Ishikawa (cell line): ENCODE measurements at regions not wholly inside any gene's neighbourhood (a gene's known extent, or its start where the extent isn't known, plus 50 kb on each side); places are given as distances from the start of the nearest gene placed in this dataset.

Experiments
- CEBPB ChIP-seq: IDR thresholded peaks from 2 replicates; pipeline ENCODE4 v1.6.1; 2012
- CREB1 ChIP-seq: IDR thresholded peaks from 2 replicates; pipeline ENCODE4 v1.6.1; 2012; ENCODE audit warnings: low read depth
- EGR1 ChIP-seq: IDR thresholded peaks from 2 replicates; pipeline ENCODE4 v1.6.1; 2012
- EP300 ChIP-seq: IDR thresholded peaks from 2 replicates; pipeline ENCODE4 v1.6.1; 2012; ENCODE audit warnings: borderline replicate concordance
- FOXM1 ChIP-seq: IDR thresholded peaks from 2 replicates; pipeline ENCODE4 v1.6.1; 2012; ENCODE audit warnings: low read depth, borderline replicate concordance
- MAX ChIP-seq: IDR thresholded peaks from 2 replicates; pipeline ENCODE4 v1.6.1; 2012
- NFIC ChIP-seq: IDR thresholded peaks from 2 replicates; pipeline ENCODE4 v1.6.1; 2012
- RAD21 ChIP-seq: IDR thresholded peaks from 2 replicates; pipeline ENCODE4 v1.6.1; 2012; ENCODE audit warnings: low read depth
- REST ChIP-seq: IDR thresholded peaks from 2 replicates; pipeline ENCODE4 v1.6.1; 2012; ENCODE audit warnings: low read depth, mild to moderate bottlenecking
- TAF1 ChIP-seq: IDR thresholded peaks from 2 replicates; pipeline ENCODE4 v1.6.1; 2012; ENCODE audit warnings: low read depth, mild to moderate bottlenecking
- TCF12 ChIP-seq: IDR thresholded peaks from 2 replicates; pipeline ENCODE4 v1.6.1; 2012; ENCODE audit warnings: low read depth
- TEAD4 ChIP-seq: IDR thresholded peaks from 2 replicates; pipeline ENCODE4 v1.6.1; 2012
- USF1 ChIP-seq: IDR thresholded peaks from 2 replicates; pipeline ENCODE4 v1.6.1; 2012
- YY1 ChIP-seq: IDR thresholded peaks from 2 replicates; pipeline ENCODE4 v1.6.1; 2012; ENCODE audit warnings: low read depth
- ZBTB7A ChIP-seq: IDR thresholded peaks from 2 replicates; pipeline ENCODE4 v1.6.1; 2012; ENCODE audit warnings: low read depth

- TF ChIP-seq CEBPB = no peak
- TF ChIP-seq TCF12 = no peak
- no peak for TF ChIP-seq YY1
- no peak for TF ChIP-seq RAD21
- no peak for TF ChIP-seq ZBTB7A
- no peak for TF ChIP-seq REST
- TF ChIP-seq USF1 = no peak
- TF ChIP-seq TEAD4 = no peak
- TF ChIP-seq FOXM1 = no peak
- TF ChIP-seq MAX = no peak
- no peak for TF ChIP-seq EP300
- no peak for TF ChIP-seq CREB1
- TF ChIP-seq TAF1 = no peak
- no peak for TF ChIP-seq EGR1
- TF ChIP-seq NFIC = no peak
These were observed 219.0 kb upstream of the LMCD1 start for GRCh38 chr3:8282541-8283165.

GRCh38 chr3:8283193-8283592 lies 218.4 kb upstream of the LMCD1 start:
- no peak for TF ChIP-seq TEAD4
- TF ChIP-seq USF1 = no peak
- no peak for TF ChIP-seq REST
- no peak for TF ChIP-seq CEBPB
- TF ChIP-seq TAF1 = no peak
- no peak for TF ChIP-seq CREB1
- TF ChIP-seq ZBTB7A = no peak
- no peak for TF ChIP-seq FOXM1
- TF ChIP-seq TCF12 = no peak
- TF ChIP-seq NFIC = no peak
- no peak for TF ChIP-seq MAX
- TF ChIP-seq EGR1 = no peak
- TF ChIP-seq EP300 = no peak
- TF ChIP-seq YY1 = no peak

- no peak for TF ChIP-seq TCF12
These were observed 215.5 kb upstream of the LMCD1 start for GRCh38 chr3:8286086-8286485.

GRCh38 chr3:8286749-8287148 lies 214.9 kb upstream of the LMCD1 start:
- no peak for TF ChIP-seq ZBTB7A
- no peak for TF ChIP-seq CEBPB
- TF ChIP-seq RAD21 = no peak
- TF ChIP-seq CREB1 = no peak
- TF ChIP-seq NFIC = no peak
- no peak for TF ChIP-seq EP300
- TF ChIP-seq MAX = no peak
- TF ChIP-seq TAF1 = no peak
- no peak for TF ChIP-seq REST
- TF ChIP-seq FOXM1 = no peak
- no peak for TF ChIP-seq YY1
- TF ChIP-seq USF1 = no peak
- no peak for TF ChIP-seq EGR1
- TF ChIP-seq TEAD4 = no peak
- no peak for TF ChIP-seq TCF12
